ENCODE measurements at regions not wholly inside any gene's neighbourhood (a gene's known extent, or its start where the extent isn't known, plus 50 kb on each side); places are given as distances from the start of the nearest gene placed in this dataset.

GRCh38 chr10:4125776-4126175, 340.8 kb upstream of the KLF6 start:
- Mint-ChIP-seq H3K9me3 (peaks cover 16% of the 10 kb centered on the region), H3K4me3 (no peak overlapping the region), H3K27ac (no peak overlapping the region), H3K36me3 (ENCODE audit: low read depth) (peaks cover 28% of the 10 kb centered on the region), H3K4me1 (ENCODE audit: low read depth) (peaks cover 31% of the 10 kb centered on the region), H3K27me3 (no peaks in the 10 kb centered on the region)
- intact Hi-C loops (cut with micrococcal nuclease): no loop called here

GRCh38 chr10:4121502-4122380, 336.7 kb upstream of the KLF6 start:
- H3K27ac Mint-ChIP-seq: peak overlapping the region; percentile 97

DNA sequence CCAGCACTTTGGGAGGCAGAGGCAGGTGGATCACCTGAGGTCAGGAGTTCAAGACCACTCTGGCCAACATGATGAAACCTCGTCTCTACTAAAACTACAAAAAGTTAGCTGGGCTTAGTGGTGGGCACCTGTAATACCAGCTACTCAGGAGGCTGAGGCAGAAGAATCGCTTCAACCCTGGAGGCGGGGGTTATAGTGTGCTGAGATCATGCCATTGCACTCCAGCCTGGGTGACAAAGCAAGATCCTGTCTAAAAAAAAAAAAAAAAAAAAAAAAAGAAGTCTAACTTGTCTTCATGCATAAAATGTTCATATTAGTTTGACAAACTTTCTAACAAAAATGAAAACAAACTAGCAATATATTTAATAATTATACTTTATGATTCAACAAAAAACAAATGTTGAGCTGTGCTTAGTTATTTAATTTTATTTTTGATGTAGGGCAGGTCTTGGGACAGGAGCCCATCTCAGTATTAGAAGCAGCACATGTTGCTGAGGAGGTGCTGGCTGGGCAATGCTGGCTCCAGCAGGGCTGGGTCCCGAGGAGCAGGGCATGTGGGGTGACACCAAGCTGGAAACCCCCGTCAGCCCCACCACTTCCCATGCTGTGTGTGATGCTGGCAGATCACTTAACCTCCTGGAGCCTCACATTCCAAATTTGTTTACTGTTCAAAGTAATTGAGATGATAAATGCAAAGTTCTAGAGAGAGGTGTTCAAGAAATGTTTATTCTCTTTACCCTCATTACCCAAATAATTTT, 335.3 kb upstream of the KLF6 start:
- intact Hi-C loops (cut with micrococcal nuclease): loop anchor here (1.0 to 2.0 kb wide), 2 partner anchors 11 to 335 kb away; partner anchors contain the start of gene KLF6
- H3K27me3 Mint-ChIP-seq: no peaks in the 10 kb centered on the region

More at GRCh38 chr10:4121502-4122380, 336.7 kb upstream of the KLF6 start:
- H3K4me1 Mint-ChIP-seq (ENCODE audit: low read depth): peaks cover 35% of the 10 kb centered on the region
- intact Hi-C loops (cut with micrococcal nuclease): loop anchor here (1.0 to 2.0 kb wide), 2 partner anchors 244 to 337 kb away; partner anchors contain the start of gene KLF6
- H3K27me3 Mint-ChIP-seq: no peaks in the 10 kb centered on the region
- H3K9me3 Mint-ChIP-seq: peaks cover 25% of the 10 kb centered on the region
- peak overlapping the region; percentile 80 for H3K4me3 Mint-ChIP-seq
- peaks cover 41% of the 10 kb centered on the region for H3K36me3 Mint-ChIP-seq (ENCODE audit: low read depth)

GRCh38 chr10:4119107-4119506, 334.1 kb upstream of the KLF6 start:
- Mint-ChIP-seq H3K36me3 (ENCODE audit: low read depth) (peaks cover 24% of the 10 kb centered on the region), H3K9me3 (peaks cover 31% of the 10 kb centered on the region), H3K4me1 (ENCODE audit: low read depth) (peaks cover 33% of the 10 kb centered on the region), H3K4me3 (no peak overlapping the region), H3K27ac (no peak overlapping the region), H3K27me3 (no peaks in the 10 kb centered on the region)
- intact Hi-C loops (cut with micrococcal nuclease): no loop called here

More for the DNA sequence above, 335.3 kb upstream of the KLF6 start:
- peak overlapping the region; percentile 97 for H3K27ac Mint-ChIP-seq
- H3K4me1 Mint-ChIP-seq (ENCODE audit: low read depth): peaks cover 28% of the 10 kb centered on the region
- H3K9me3 Mint-ChIP-seq: peaks cover 30% of the 10 kb centered on the region
- peaks cover 33% of the 10 kb centered on the region for H3K36me3 Mint-ChIP-seq (ENCODE audit: low read depth)
- H3K4me3 Mint-ChIP-seq: peak overlapping the region; percentile 63

- H3K4me3 Mint-ChIP-seq: no peak overlapping the region
- H3K4me1 Mint-ChIP-seq (ENCODE audit: low read depth): peaks cover 25% of the 10 kb centered on the region
- H3K9me3 Mint-ChIP-seq: peaks cover 31% of the 10 kb centered on the region
- H3K36me3 Mint-ChIP-seq (ENCODE audit: low read depth): peaks cover 24% of the 10 kb centered on the region
- no peaks in the 10 kb centered on the region for H3K27me3 Mint-ChIP-seq
- intact Hi-C loops (cut with micrococcal nuclease): no loop called here
- peak overlapping the region; percentile 82 for H3K27ac Mint-ChIP-seq
Measured at GRCh38 chr10:4117604-4118003, 332.6 kb upstream of the KLF6 start.

DNA sequence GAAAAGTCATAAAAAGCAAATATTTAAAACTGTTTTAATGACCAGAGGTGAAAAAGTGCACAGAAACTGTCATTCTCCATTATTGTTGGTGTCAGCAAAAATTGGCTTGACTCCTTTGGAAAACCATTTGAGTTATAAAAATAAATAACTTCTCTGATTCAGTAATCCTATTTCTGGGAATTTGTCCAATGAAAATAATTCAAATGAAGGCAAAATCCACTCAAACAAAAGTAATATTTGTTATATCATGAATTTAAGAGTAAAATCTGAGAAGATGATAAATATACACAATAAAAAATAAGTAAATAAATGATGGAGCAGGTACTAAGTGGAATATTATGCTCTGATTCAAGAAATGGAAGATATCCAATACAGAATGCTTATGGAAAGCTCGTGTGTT, 326.6 kb upstream of the KLF6 start:
- Mint-ChIP-seq H3K9me3 (peaks cover 20% of the 10 kb centered on the region), H3K36me3 (ENCODE audit: low read depth) (peaks cover 2% of the 10 kb centered on the region), H3K27ac (no peak overlapping the region), H3K4me3 (no peak overlapping the region), H3K4me1 (ENCODE audit: low read depth) (peaks cover 30% of the 10 kb centered on the region), H3K27me3 (no peaks in the 10 kb centered on the region)
- intact Hi-C loops (cut with micrococcal nuclease): no loop called here

- no peaks in the 10 kb centered on the region for H3K36me3 Mint-ChIP-seq (ENCODE audit: low read depth)
- intact Hi-C loops (cut with micrococcal nuclease): no loop called here
- no peak overlapping the region for H3K4me3 Mint-ChIP-seq
- H3K4me1 Mint-ChIP-seq (ENCODE audit: low read depth): peaks cover 24% of the 10 kb centered on the region
- H3K27me3 Mint-ChIP-seq: no peaks in the 10 kb centered on the region
- no peaks in the 10 kb centered on the region for H3K9me3 Mint-ChIP-seq
- no peak overlapping the region for H3K27ac Mint-ChIP-seq
Measured at GRCh38 chr10:4109469-4109868, 324.5 kb upstream of the KLF6 start.

GRCh38 chr10:4108693-4109092, 323.7 kb upstream of the KLF6 start:
- no peak overlapping the region for H3K4me3 Mint-ChIP-seq
- no peaks in the 10 kb centered on the region for H3K9me3 Mint-ChIP-seq
- no peak overlapping the region for H3K27ac Mint-ChIP-seq
- no peaks in the 10 kb centered on the region for H3K27me3 Mint-ChIP-seq
- H3K4me1 Mint-ChIP-seq (ENCODE audit: low read depth): peaks cover 24% of the 10 kb centered on the region
- intact Hi-C loops (cut with micrococcal nuclease): no loop called here
- H3K36me3 Mint-ChIP-seq (ENCODE audit: low read depth): no peaks in the 10 kb centered on the region

DNA sequence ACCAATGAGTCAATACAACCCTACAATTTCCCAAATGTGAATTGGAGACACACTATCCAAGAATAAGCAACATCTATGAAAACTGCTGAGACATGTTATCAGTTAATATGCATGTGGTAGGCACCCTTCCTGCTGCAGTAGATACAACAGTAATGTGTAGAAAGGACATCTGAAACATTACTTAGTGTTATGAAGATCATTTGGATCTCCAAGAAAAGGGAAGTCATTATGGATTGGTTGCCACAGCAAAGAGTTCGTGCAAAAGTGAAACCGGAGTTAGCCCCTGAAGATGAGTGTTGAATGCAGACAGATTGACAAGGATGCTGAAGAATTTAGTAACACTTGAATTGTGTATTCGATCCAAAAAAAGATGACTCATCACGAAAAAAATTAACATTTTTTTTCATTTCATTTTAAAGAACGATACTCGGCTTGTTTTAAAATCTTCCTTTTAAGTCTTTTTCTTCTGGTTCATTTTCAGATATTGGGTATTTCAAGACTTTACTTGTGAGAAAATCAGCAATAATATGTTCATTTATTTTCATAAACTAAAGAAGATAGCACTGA, 322.4 kb upstream of the KLF6 start:
- intact Hi-C loops (cut with micrococcal nuclease): no loop called here
- Mint-ChIP-seq H3K4me1 (ENCODE audit: low read depth) (peaks cover 22% of the 10 kb centered on the region), H3K9me3 (no peaks in the 10 kb centered on the region)

DNA sequence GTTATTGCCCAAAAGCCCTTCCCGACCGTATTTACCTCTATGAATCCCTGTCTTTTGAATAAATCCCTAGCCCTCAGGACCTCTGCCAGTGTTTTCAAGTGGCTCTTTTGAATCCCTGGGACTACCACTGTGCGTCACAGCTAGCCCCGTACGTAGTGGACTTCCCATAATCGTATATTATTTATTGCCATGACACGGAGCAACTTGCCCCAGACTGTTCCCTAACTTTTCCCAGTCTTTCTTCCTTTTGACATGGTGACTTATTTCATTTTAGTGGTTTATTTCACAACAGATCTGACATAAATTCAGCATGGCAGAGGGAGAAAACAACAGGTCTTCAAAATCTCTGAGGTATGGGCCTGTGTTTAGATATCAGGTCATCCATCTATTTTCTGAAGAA, 318.6 kb upstream of the KLF6 start:
- Mint-ChIP-seq H3K36me3 (ENCODE audit: low read depth) (no peaks in the 10 kb centered on the region), H3K4me1 (ENCODE audit: low read depth) (peaks cover 17% of the 10 kb centered on the region), H3K9me3 (no peaks in the 10 kb centered on the region), H3K4me3 (no peak overlapping the region), H3K27me3 (no peaks in the 10 kb centered on the region), H3K27ac (no peak overlapping the region)
- intact Hi-C loops (cut with micrococcal nuclease): no loop called here

More for the DNA sequence above, 322.4 kb upstream of the KLF6 start:
- Mint-ChIP-seq H3K36me3 (ENCODE audit: low read depth) (no peaks in the 10 kb centered on the region), H3K4me3 (no peak overlapping the region), H3K27ac (peak overlapping the region; percentile 28), H3K27me3 (no peaks in the 10 kb centered on the region)

DNA sequence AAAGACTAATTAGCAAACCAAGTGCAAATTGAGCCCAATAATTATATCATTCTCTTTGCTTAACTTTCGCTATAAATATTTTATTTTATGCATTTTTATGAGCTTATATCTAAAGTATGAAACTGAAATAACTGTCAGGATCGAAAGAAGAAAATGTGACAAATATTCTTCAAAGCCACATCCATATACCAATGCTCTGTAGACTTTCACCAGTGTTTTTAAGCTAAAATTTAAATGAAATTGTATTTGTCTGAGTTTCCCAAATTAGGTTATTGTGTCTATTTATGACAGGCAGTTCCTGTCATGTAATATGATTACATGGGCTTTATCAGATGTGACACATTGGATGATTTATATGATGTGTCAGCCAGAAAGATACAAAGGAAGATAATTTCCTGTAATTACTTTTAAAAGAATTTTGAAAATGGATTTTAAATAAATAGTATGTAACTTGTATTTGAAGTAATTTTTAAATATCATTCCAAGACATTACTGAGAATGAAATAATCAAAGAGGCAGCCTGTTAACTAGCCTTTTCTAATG, 317.9 kb upstream of the KLF6 start:
- Mint-ChIP-seq H3K27me3 (no peaks in the 10 kb centered on the region), H3K9me3 (no peaks in the 10 kb centered on the region), H3K4me3 (no peak overlapping the region), H3K27ac (no peak overlapping the region), H3K36me3 (ENCODE audit: low read depth) (no peaks in the 10 kb centered on the region), H3K4me1 (ENCODE audit: low read depth) (peaks cover 12% of the 10 kb centered on the region)
- intact Hi-C loops (cut with micrococcal nuclease): no loop called here

DNA sequence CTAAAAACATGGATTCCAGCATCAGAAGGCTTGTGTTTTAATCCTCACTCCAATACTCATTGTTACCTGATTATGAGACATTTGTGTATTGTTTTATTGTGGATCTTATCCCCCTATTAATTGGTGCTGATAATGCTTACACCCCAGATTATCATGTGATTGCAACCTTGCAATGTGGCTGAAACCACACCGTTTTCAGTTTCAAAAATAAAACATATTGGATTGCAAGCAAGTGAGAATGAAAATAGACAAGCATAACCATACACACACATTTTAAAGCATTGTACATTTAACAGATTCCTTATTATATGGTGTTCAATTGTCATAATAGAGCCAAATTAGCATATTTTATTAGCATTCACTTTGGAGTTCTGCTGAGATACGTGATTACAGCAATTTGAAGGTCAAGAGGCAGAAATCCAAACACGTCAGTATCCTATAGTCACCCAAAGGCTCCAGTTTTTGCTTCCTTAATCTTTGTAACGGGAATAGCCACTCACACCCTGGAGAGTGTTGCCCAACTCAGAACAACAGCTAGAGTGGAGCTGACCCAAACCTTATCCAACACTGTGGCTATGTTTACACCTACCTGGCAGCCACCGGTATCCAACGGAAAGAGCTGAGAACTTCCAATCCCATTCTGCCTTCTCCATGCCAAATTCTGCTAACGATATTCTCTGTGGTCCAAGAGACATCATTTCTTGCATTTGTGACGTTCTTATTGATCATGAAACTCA, 317.1 kb upstream of the KLF6 start:
- Mint-ChIP-seq H3K36me3 (ENCODE audit: low read depth) (no peaks in the 10 kb centered on the region), H3K4me1 (ENCODE audit: low read depth) (peaks cover 5% of the 10 kb centered on the region), H3K9me3 (no peaks in the 10 kb centered on the region), H3K27me3 (no peaks in the 10 kb centered on the region), H3K4me3 (no peak overlapping the region), H3K27ac (no peak overlapping the region)
- intact Hi-C loops (cut with micrococcal nuclease): no loop called here

- H3K36me3 Mint-ChIP-seq (ENCODE audit: low read depth): no peaks in the 10 kb centered on the region
- no peaks in the 10 kb centered on the region for H3K9me3 Mint-ChIP-seq
- peaks cover 5% of the 10 kb centered on the region for H3K4me1 Mint-ChIP-seq (ENCODE audit: low read depth)
- no peak overlapping the region for H3K27ac Mint-ChIP-seq
- no peaks in the 10 kb centered on the region for H3K27me3 Mint-ChIP-seq
- H3K4me3 Mint-ChIP-seq: no peak overlapping the region
- intact Hi-C loops (cut with micrococcal nuclease): no loop called here
Measured at GRCh38 chr10:4100380-4100779, 315.4 kb upstream of the KLF6 start.
